ENCODE measurements at regions not wholly inside any gene's neighbourhood (a gene's known extent, or its start where the extent isn't known, plus 50 kb on each side); places are given as distances from the start of the nearest gene placed in this dataset.

DNA sequence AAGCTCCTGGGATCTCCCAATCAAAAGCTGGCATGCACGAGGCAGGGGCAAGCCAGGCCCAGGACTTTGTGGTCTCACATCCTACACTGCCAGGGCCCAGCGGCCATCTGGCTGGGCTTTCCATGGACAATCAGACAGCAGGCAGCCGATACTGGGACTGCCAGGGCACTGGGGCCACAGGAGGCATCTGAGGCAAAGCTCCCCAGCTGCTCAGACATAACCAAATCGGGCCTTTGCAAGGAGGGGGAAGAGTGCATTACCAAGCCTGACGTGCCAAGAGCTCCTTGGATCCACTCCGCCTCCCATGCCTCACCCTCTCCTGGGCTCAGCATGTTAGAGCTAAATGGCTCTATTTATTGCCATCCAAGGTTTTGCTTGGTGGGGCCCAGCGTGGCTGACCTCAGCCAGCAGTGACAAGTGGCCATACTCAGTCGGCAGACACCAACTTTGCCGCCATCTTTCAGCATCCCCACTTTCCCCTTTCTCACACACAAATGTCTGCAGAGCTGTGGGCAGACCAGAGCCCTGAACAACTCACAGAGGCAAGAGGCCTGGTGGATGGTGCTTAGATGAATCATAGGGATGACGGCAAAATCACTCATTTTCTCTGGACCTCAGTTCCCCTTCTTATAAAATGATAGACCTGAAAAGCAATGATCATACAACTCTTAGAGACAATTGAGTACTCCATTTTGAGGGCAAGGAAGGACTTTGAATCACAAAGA lies 200.8 kb downstream of the TTC32 start:
- Histone ChIP-seq H3K27ac (ENCODE audit: extremely low read length, insufficient read depth, low read length) (no peak overlapping the region), H3K9ac (ENCODE audit: insufficient read depth, low read depth, low read length) (no peak overlapping the region), H3K36me3 (replicated peaks in 1 of 2; ENCODE audit: control insufficient read depth in 1 of 2, insufficient read depth in 2 of 2, low read length in 2 of 2) (no peaks in the 10 kb centered on the region), H4K20me1 (ENCODE audit: insufficient read depth, low read length) (no peaks in the 10 kb centered on the region), H3K79me2 (ENCODE audit: insufficient read depth, low read length) (no peaks in the 10 kb centered on the region), H3K27me3 (ENCODE audit: control insufficient read depth in 1 of 2, insufficient read depth in 2 of 2, low read length in 2 of 2) (0 out of 5 replicates have a peak, but pooled peaks cover 0 to 5% of the 10 kb centered on the region in 2 experiments), H3K9me3 (ENCODE audit: low read length) (peaks cover 6% of the 10 kb centered on the region; the same call in 1 of the 2 replicates), H3K4me2 (ENCODE audit: low read depth, low read length) (no peak overlapping the region), H3K4me3 (replicated peaks in 1 of 3; ENCODE audit: insufficient read depth in 1 of 3, low read depth in 2 of 3, low read length in 3 of 3) (no peak overlapping the region), H2AFZ (ENCODE audit: low read length) (no peak overlapping the region), H3K4me1 (ENCODE audit: insufficient read depth, low read length) (no peaks in the 10 kb centered on the region)
- FAIRE-seq: no peak
- in situ Hi-C loops (cut with HindIII; ENCODE audit: extremely low pct_ligation_motif_present, low pct_unique_long_range_greater_than_20kb): no loop called here
- DNase-seq (ENCODE audit: low spot score): no peak
- BruUV-seq (replicated peaks): no TSS peak
- ChIA-PET POLR2A (no interaction called here), CTCF (ENCODE audit: low intra/inter-chr PET ratio, low total read pairs) (no interaction called here)
- intact Hi-C loops (cut with micrococcal nuclease; ENCODE audit: unreplicated experiment): no loop called here
- 17% methylated on average over 8 of the region's 10 CpGs for WGBS (ENCODE audit: low lambda C conversion rate)
- TF ChIP-seq THYN1 (CRISPR knock-in tag; IDR thresholded peaks at IDR 0.05; ENCODE audit: borderline replicate concordance, low read depth): no peak
- TF ChIP-seq, protein P1, sequence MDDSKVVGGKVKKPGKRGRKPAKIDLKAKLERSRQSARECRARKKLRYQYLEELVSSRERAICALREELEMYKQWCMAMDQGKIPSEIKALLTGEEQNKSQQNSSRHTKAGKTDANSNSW (CRISPR knock-in tag; IDR thresholded peaks at IDR 0.05; ENCODE audit: borderline replicate concordance): no peak
- no peak for TF ChIP-seq SMC3 (IDR thresholded peaks at IDR 0.05; ENCODE audit: low read length)
- TF ChIP-seq AGO1 (IDR thresholded peaks at IDR 0.05; ENCODE audit: low read depth, low read length, poor library complexity, severe bottlenecking): no peak
- no peak for TF ChIP-seq MTA1 (CRISPR knock-in tag; IDR thresholded peaks at IDR 0.05; ENCODE audit: borderline replicate concordance)
- no peak for TF ChIP-seq KAT2B (IDR thresholded peaks at IDR 0.05; ENCODE audit: borderline replicate concordance, low read depth, low read length)
- no peak for ATAC-seq

DNA sequence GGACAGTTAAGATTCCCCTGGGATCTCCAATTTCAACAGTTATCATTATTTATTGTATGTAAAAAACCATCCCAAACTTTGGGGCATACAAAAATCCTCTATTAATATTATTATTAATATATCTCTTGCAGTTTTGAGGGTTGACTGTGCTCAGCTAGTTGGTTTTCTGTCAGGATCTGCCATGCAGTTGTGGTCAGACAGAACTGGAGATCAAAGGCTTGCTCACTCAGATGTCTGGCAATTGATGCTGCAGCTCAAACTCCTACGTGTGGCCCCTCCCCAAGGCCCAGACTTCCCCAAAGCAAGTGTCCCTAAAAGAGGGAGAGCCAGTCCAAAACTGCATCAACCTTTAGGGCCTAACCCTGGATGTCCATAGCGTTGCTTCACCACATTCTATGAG lies 204.7 kb downstream of the TTC32 start:
- Histone ChIP-seq H3K9ac (ENCODE audit: insufficient read depth, low read depth, low read length) (no peak overlapping the region), H3K4me1 (ENCODE audit: insufficient read depth, low read length) (no peaks in the 10 kb centered on the region), H3K4me3 (replicated peaks in 1 of 3; ENCODE audit: insufficient read depth in 1 of 3, low read depth in 2 of 3, low read length in 3 of 3) (no peak overlapping the region), H3K36me3 (replicated peaks in 1 of 2; ENCODE audit: control insufficient read depth in 1 of 2, insufficient read depth in 2 of 2, low read length in 2 of 2) (no peaks in the 10 kb centered on the region), H3K9me3 (ENCODE audit: low read length) (peaks cover 6% of the 10 kb centered on the region; the same call in 1 of the 2 replicates), H2AFZ (ENCODE audit: low read length) (no peak overlapping the region), H3K4me2 (ENCODE audit: low read depth, low read length) (no peak overlapping the region), H3K79me2 (ENCODE audit: insufficient read depth, low read length) (no peaks in the 10 kb centered on the region), H4K20me1 (ENCODE audit: insufficient read depth, low read length) (no peaks in the 10 kb centered on the region), H3K27me3 (ENCODE audit: control insufficient read depth in 1 of 2, insufficient read depth in 2 of 2, low read length in 2 of 2) (0 out of 5 replicates have a peak, but pooled peaks cover 0 to 5% of the 10 kb centered on the region in 2 experiments), H3K27ac (ENCODE audit: extremely low read length, insufficient read depth, low read length) (no peak overlapping the region)
- ATAC-seq: no peak
- ChIA-PET POLR2A (no interaction called here), CTCF (ENCODE audit: low intra/inter-chr PET ratio, low total read pairs) (no interaction called here)
- no TSS peak for BruUV-seq (replicated peaks)
- TF ChIP-seq DMAP1 (CRISPR knock-in tag; IDR thresholded peaks at IDR 0.05) (no peak), ZNF331 (CRISPR knock-in tag; IDR thresholded peaks at IDR 0.05) (peak; percentile 97)
- no peak for DNase-seq (ENCODE audit: low spot score)
- in situ Hi-C loops (cut with HindIII; ENCODE audit: extremely low pct_ligation_motif_present, low pct_unique_long_range_greater_than_20kb): no loop called here
- intact Hi-C loops (cut with micrococcal nuclease; ENCODE audit: unreplicated experiment): no loop called here
- 0% methylated on average over 2 of the region's 2 CpGs for WGBS (ENCODE audit: low lambda C conversion rate)
- FAIRE-seq: no peak

Data from HepG2 (cell line).